ENCODE measurements at regions not wholly inside any gene's neighbourhood (a gene's known extent, or its start where the extent isn't known, plus 50 kb on each side); places are given as distances from the start of the nearest gene placed in this dataset.

- Histone ChIP-seq H3K9me3 (ENCODE audit: control insufficient read depth, insufficient read depth, low read depth, low read length) (no peaks in the 10 kb centered on the region), H3K27ac (ENCODE audit: low read depth, low read length) (no peak overlapping the region), H3K4me3 (ENCODE audit: low read depth, low read length) (no peak overlapping the region), H3K36me3 (ENCODE audit: control insufficient read depth, insufficient read depth, low read length) (no peaks in the 10 kb centered on the region), H3K9ac (ENCODE audit: low read length) (no peak overlapping the region), H3K27me3 (ENCODE audit: control insufficient read depth, insufficient read depth, low read length) (no peaks in the 10 kb centered on the region), H3K4me1 (ENCODE audit: control insufficient read depth, insufficient read depth, low read length) (peaks cover 34% of the 10 kb centered on the region)
Observed at GRCh38 chr14:22484632-22485031, 104.4 kb downstream of the DAD1 start.

DNA sequence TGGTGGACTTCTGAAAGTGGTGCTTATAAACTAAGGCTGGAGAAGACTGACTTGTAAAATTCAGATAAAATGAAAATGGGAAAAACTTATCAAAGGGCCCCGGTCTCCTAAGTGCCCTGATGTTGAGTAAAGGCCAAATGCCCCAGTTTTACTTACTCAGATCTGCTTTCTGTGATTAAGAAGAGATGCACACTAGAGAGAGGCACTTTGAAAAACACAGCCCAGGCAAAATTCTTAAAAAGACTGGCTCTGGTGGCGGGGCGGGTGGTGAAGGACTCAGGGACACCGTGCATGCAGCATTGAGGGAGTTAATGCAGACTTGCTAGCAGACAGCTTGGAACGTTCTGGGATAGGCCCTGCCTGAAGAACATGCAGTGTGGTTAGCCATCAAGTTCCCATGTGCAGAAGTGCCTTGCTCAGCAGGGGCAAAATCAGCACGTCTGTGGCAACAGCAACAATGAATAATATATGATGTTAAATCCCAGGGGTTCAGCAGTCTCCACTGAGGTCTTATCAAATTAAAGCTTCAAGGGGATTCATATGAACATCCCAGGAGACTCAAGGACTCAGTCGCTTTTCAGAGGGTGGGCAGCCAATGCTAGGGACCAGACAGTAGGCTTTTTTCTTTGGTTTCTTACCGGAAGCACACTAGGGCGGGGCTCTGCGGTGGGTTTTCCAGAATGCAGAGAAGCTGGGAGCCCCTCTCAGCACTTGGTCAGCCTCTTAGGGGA, 105.0 kb downstream of the DAD1 start:
- H3K9ac ChIP-seq (ENCODE audit: low read length): no peak overlapping the region
- no peaks in the 10 kb centered on the region for H3K36me3 ChIP-seq (ENCODE audit: control insufficient read depth, insufficient read depth, low read length)
- no peaks in the 10 kb centered on the region for H3K27me3 ChIP-seq (ENCODE audit: control insufficient read depth, insufficient read depth, low read length)
- H3K9me3 ChIP-seq (ENCODE audit: control insufficient read depth, insufficient read depth, low read depth, low read length): no peaks in the 10 kb centered on the region
- H3K27ac ChIP-seq (ENCODE audit: low read depth, low read length): no peak overlapping the region
- no peak overlapping the region for H3K4me3 ChIP-seq (ENCODE audit: low read depth, low read length)
- peaks cover 40% of the 10 kb centered on the region for H3K4me1 ChIP-seq (ENCODE audit: control insufficient read depth, insufficient read depth, low read length)

DNA sequence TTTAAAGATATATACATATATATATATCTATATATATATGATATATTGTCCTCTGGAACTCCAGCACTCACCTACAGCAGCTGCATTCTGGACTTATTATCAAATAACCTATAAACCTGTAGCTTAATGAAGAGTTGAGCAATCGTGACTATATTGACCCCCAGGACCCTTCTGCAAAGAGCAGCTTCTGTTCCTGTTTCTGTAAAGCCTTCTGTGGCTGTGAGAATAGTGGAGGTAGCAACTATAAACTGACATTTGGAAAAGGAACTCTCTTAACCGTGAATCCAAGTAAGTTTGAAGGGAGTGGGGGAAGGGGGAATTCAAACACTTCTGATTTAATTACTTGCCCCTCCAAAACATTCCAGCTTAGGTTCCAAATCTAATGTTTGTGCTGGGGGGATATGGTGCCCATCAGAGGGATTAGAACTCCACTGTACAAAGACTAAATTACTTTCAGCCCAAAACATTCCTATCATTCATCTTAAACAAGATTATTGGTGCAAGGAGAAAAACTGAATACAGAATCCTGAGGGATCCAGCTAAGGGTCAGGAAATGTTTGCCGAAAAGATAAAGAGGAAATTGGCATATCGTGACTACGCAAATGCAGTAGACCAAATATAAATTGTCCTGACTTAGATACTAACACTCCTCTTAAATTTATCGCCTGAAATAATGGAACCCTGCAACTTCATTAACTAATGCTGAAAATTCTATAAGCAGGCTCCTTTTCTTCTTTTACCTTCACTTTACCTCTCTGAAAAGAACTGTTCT, 106.1 kb downstream of the DAD1 start:
- Histone ChIP-seq H3K9ac (ENCODE audit: low read length) (no peak overlapping the region), H3K36me3 (ENCODE audit: control insufficient read depth, insufficient read depth, low read length) (no peaks in the 10 kb centered on the region), H3K4me3 (ENCODE audit: low read depth, low read length) (no peak overlapping the region), H3K27ac (ENCODE audit: low read depth, low read length) (no peak overlapping the region), H3K4me1 (ENCODE audit: control insufficient read depth, insufficient read depth, low read length) (peaks cover 41% of the 10 kb centered on the region), H3K9me3 (ENCODE audit: control insufficient read depth, insufficient read depth, low read depth, low read length) (no peaks in the 10 kb centered on the region), H3K27me3 (ENCODE audit: control insufficient read depth, insufficient read depth, low read length) (no peaks in the 10 kb centered on the region)

GRCh38 chr14:22482085-22482694, 106.8 kb downstream of the DAD1 start:
- no peak overlapping the region for H3K9ac ChIP-seq (ENCODE audit: low read length)
- H3K4me1 ChIP-seq (ENCODE audit: control insufficient read depth, insufficient read depth, low read length): peaks cover 43% of the 10 kb centered on the region
- no peak overlapping the region for H3K27ac ChIP-seq (ENCODE audit: low read depth, low read length)
- no peaks in the 10 kb centered on the region for H3K27me3 ChIP-seq (ENCODE audit: control insufficient read depth, insufficient read depth, low read length)
- H3K4me3 ChIP-seq (ENCODE audit: low read depth, low read length): no peak overlapping the region
- no peaks in the 10 kb centered on the region for H3K36me3 ChIP-seq (ENCODE audit: control insufficient read depth, insufficient read depth, low read length)
- no peaks in the 10 kb centered on the region for H3K9me3 ChIP-seq (ENCODE audit: control insufficient read depth, insufficient read depth, low read depth, low read length)

- Histone ChIP-seq H3K27ac (ENCODE audit: low read depth, low read length) (no peak overlapping the region), H3K36me3 (ENCODE audit: control insufficient read depth, insufficient read depth, low read length) (no peaks in the 10 kb centered on the region), H3K4me3 (ENCODE audit: low read depth, low read length) (no peak overlapping the region), H3K27me3 (ENCODE audit: control insufficient read depth, insufficient read depth, low read length) (no peaks in the 10 kb centered on the region), H3K4me1 (ENCODE audit: control insufficient read depth, insufficient read depth, low read length) (peaks cover 45% of the 10 kb centered on the region), H3K9ac (ENCODE audit: low read length) (no peak overlapping the region), H3K9me3 (ENCODE audit: control insufficient read depth, insufficient read depth, low read depth, low read length) (no peaks in the 10 kb centered on the region)
Observed at GRCh38 chr14:22481546-22481945, 107.5 kb downstream of the DAD1 start.

GRCh38 chr14:22479776-22480464, 109.1 kb downstream of the DAD1 start:
- H3K9me3 ChIP-seq (ENCODE audit: control insufficient read depth, insufficient read depth, low read depth, low read length): no peaks in the 10 kb centered on the region
- H3K4me1 ChIP-seq (ENCODE audit: control insufficient read depth, insufficient read depth, low read length): peaks cover 51% of the 10 kb centered on the region
- no peaks in the 10 kb centered on the region for H3K27me3 ChIP-seq (ENCODE audit: control insufficient read depth, insufficient read depth, low read length)
- no peaks in the 10 kb centered on the region for H3K36me3 ChIP-seq (ENCODE audit: control insufficient read depth, insufficient read depth, low read length)
- H3K9ac ChIP-seq (ENCODE audit: low read length): no peak overlapping the region
- no peak overlapping the region for H3K4me3 ChIP-seq (ENCODE audit: low read depth, low read length)
- H3K27ac ChIP-seq (ENCODE audit: low read depth, low read length): no peak overlapping the region

GRCh38 chr14:22479132-22479531, 109.9 kb downstream of the DAD1 start:
- Histone ChIP-seq H3K36me3 (ENCODE audit: control insufficient read depth, insufficient read depth, low read length) (no peaks in the 10 kb centered on the region), H3K4me1 (ENCODE audit: control insufficient read depth, insufficient read depth, low read length) (peaks cover 49% of the 10 kb centered on the region), H3K27me3 (ENCODE audit: control insufficient read depth, insufficient read depth, low read length) (no peaks in the 10 kb centered on the region), H3K4me3 (ENCODE audit: low read depth, low read length) (no peak overlapping the region), H3K9ac (ENCODE audit: low read length) (no peak overlapping the region), H3K9me3 (ENCODE audit: control insufficient read depth, insufficient read depth, low read depth, low read length) (no peaks in the 10 kb centered on the region), H3K27ac (ENCODE audit: low read depth, low read length) (no peak overlapping the region)

DNA sequence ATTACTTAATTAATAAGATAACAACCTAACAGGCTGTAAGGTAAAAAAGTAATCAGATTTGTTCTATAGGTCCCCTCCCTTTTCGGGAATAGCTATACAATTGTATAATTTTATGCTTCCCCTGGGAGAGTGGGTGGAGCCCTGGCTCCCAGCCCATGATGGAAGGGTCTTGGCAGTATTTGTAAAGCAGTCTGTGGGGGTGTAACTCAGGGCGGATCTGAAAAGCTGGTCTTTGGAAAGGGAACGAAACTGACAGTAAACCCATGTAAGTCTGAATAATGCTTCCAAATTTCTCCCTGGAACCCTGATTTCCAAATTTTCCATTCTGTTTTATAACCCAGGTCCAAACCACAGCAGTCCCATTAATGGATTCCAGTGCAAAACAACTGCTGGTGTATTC, 110.4 kb downstream of the DAD1 start:
- Histone ChIP-seq H3K27me3 (ENCODE audit: control insufficient read depth, insufficient read depth, low read length) (no peaks in the 10 kb centered on the region), H3K9me3 (ENCODE audit: control insufficient read depth, insufficient read depth, low read depth, low read length) (no peaks in the 10 kb centered on the region), H3K9ac (ENCODE audit: low read length) (no peak overlapping the region), H3K27ac (ENCODE audit: low read depth, low read length) (no peak overlapping the region), H3K4me1 (ENCODE audit: control insufficient read depth, insufficient read depth, low read length) (peaks cover 49% of the 10 kb centered on the region), H3K36me3 (ENCODE audit: control insufficient read depth, insufficient read depth, low read length) (no peaks in the 10 kb centered on the region), H3K4me3 (ENCODE audit: low read depth, low read length) (no peak overlapping the region)

DNA sequence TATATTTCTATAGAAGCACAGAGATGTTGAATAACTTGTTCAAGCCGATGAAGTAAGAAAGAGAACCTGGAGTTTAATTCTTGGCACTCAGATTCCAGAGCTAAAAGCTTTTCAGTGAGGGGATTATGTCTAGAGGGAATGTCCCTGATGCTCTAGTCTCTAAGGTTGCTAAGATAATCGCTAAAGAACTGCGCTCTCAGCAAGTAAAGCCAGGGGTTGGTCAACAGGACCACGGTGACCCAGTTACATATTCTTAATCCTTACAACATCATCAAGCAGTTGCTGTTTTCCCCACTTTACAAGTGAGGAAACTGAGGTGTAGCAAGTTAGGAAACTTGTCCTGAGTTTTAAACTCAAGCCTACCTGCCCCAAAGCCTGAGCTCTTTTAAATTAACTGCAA, 110.8 kb downstream of the DAD1 start:
- Histone ChIP-seq H3K36me3 (ENCODE audit: control insufficient read depth, insufficient read depth, low read length) (no peaks in the 10 kb centered on the region), H3K4me3 (ENCODE audit: low read depth, low read length) (no peak overlapping the region), H3K27ac (ENCODE audit: low read depth, low read length) (no peak overlapping the region), H3K27me3 (ENCODE audit: control insufficient read depth, insufficient read depth, low read length) (no peaks in the 10 kb centered on the region), H3K9me3 (ENCODE audit: control insufficient read depth, insufficient read depth, low read depth, low read length) (no peaks in the 10 kb centered on the region), H3K9ac (ENCODE audit: low read length) (no peak overlapping the region), H3K4me1 (ENCODE audit: control insufficient read depth, insufficient read depth, low read length) (peaks cover 50% of the 10 kb centered on the region)

- Histone ChIP-seq H3K36me3 (ENCODE audit: control insufficient read depth, insufficient read depth, low read length) (no peaks in the 10 kb centered on the region), H3K9ac (ENCODE audit: low read length) (no peak overlapping the region), H3K27ac (ENCODE audit: low read depth, low read length) (no peak overlapping the region), H3K4me3 (ENCODE audit: low read depth, low read length) (no peak overlapping the region), H3K27me3 (ENCODE audit: control insufficient read depth, insufficient read depth, low read length) (no peaks in the 10 kb centered on the region), H3K4me1 (ENCODE audit: control insufficient read depth, insufficient read depth, low read length) (peaks cover 47% of the 10 kb centered on the region), H3K9me3 (ENCODE audit: control insufficient read depth, insufficient read depth, low read depth, low read length) (no peaks in the 10 kb centered on the region)
Observed at GRCh38 chr14:22477569-22478194, 111.3 kb downstream of the DAD1 start.

All from HUES6 (cell line).